ENCODE measurements at regions not wholly inside any gene's neighbourhood (a gene's known extent, or its start where the extent isn't known, plus 50 kb on each side); places are given as distances from the start of the nearest gene placed in this dataset.
"Not testable (repeated sequence)": the region's sequence is repeated elsewhere in the genome, so short reads cannot be mapped to it uniquely, and the experiment has no call there.

- FAIRE-seq, result not testable (repeated sequence)
Measured at GRCh38 chr15:22519213-22519612, 60.5 kb downstream of the GOLGA6L22 start.

GRCh38 chr15:22526537-22526936, 67.8 kb downstream of the GOLGA6L22 start:
- not testable (repeated sequence) for FAIRE-seq

More at GRCh38 chr15:22519213-22519612, 60.5 kb downstream of the GOLGA6L22 start:
- DNase-seq (ENCODE audit: low spot score in 2 of 2), result not testable (repeated sequence)

DNA sequence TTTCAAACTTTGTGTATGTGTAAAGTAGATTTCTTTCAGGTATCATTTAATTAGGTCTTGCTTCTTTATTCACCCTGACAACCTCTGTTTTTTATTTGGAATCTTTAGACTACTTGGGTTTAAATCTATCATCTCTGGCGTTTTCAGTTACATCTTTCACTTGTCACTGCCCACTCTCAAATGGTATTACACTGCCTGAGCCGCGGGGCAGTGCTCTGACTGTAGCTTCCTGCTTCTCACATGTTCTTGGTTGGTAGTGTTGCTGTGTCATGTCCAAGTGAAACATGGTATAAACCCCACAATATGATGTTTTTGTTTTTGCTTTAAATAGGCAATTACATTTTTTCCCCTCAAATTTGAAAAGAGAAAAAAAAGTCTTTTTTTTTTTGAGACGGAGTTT, 68.3 kb downstream of the GOLGA6L22 start:
- not testable (repeated sequence) for DNase-seq (ENCODE audit: low spot score in 2 of 2); FAIRE-seq

More at GRCh38 chr15:22526537-22526936, 67.8 kb downstream of the GOLGA6L22 start:
- DNase-seq (ENCODE audit: low spot score in 2 of 2), result not testable (repeated sequence)

- FAIRE-seq; DNase-seq (ENCODE audit: low spot score in 2 of 2): not testable (repeated sequence)
Measured at GRCh38 chr15:22529200-22529599, 70.5 kb downstream of the GOLGA6L22 start.

GRCh38 chr15:22559701-22560100, 101.0 kb downstream of the GOLGA6L22 start:
- not testable (repeated sequence) for DNase-seq (ENCODE audit: low spot score in 2 of 2); FAIRE-seq

DNA sequence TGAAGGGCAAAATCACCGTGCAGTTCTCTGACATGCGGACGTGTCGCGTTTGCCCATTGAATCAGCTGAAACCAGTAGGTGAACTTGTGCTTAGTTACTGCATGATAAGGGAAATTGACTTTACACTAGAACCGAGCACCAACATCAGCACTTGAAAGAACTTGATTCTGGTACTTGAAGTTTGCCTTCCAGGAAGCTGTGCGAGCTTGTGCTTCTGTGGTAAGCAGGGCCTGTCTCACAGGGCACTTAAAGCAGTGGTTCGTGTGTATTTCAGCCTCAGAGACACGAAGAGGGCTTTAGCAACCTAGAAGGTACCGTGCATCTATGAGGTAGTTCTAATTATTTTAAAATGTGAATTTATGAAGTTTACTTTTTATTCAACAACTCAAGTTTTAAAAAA, 103.0 kb downstream of the GOLGA6L22 start:
- FAIRE-seq; DNase-seq (ENCODE audit: low spot score in 2 of 2): not testable (repeated sequence)

GRCh38 chr15:22566510-22566909, 107.8 kb downstream of the GOLGA6L22 start:
- not testable (repeated sequence) for DNase-seq (ENCODE audit: low spot score in 2 of 2); FAIRE-seq

GRCh38 chr15:22569486-22569885, 110.8 kb downstream of the GOLGA6L22 start:
- not testable (repeated sequence) for DNase-seq (ENCODE audit: low spot score in 2 of 2); FAIRE-seq

DNA sequence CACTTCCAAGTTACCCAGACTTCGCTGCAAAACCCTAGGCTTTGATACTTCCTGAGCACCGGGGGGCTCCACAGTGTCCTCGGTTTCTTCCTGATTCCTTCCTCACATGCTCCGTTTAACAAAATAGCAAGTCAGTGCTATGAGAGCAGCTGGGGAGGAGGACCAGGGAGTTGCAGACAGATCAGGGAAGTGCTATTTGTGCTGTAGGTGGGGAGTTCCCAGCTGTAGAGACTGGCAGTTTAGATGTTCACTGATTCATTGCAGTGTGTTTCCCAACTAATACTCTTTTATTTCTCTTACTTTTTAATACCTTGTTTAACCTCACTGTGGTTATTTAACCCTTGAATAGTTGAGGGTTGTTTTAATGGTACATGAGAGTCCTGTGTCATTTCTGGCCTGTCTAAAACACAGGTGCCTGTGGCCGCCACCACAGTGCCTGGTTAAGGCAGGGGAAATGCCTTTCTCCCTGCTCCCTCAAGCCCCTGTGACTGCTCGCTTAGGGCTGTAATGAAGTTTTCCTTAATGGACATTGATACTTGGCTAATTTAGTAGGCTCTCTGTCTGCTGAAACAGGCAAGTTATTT, 113.5 kb downstream of the GOLGA6L22 start:
- DNase-seq (ENCODE audit: low spot score in 2 of 2); FAIRE-seq: not testable (repeated sequence)

- FAIRE-seq; DNase-seq (ENCODE audit: low spot score in 2 of 2): not testable (repeated sequence)
Measured at GRCh38 chr15:22572792-22573191, 114.1 kb downstream of the GOLGA6L22 start.

GRCh38 chr15:22577828-22578227, 119.1 kb downstream of the GOLGA6L22 start:
- DNase-seq (ENCODE audit: low spot score in 2 of 2); FAIRE-seq: not testable (repeated sequence)

DNA sequence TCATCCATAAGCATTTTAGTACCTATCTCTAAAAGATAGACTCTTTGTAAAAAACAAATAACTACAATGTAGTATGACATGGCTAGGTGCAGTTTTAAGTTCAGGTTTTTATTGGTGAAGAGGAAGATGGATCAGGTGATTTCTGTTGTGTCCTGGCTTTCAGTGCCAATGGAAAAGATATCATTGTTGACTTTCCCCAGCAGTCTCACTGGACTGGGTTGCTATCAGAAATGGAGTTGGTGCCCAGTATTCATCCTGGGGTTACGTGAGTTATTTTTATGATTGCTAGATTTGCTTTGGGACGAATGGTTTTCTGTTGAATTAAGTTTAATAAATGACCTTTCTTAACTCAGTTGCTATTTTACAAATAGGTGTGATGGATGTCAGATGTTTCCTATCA, 120.5 kb downstream of the GOLGA6L22 start:
- not testable (repeated sequence) for DNase-seq (ENCODE audit: low spot score in 2 of 2); FAIRE-seq

GRCh38 chr15:22587391-22587790, 128.7 kb downstream of the GOLGA6L22 start:
- not testable (repeated sequence) for DNase-seq (ENCODE audit: low spot score in 2 of 2); FAIRE-seq

DNA sequence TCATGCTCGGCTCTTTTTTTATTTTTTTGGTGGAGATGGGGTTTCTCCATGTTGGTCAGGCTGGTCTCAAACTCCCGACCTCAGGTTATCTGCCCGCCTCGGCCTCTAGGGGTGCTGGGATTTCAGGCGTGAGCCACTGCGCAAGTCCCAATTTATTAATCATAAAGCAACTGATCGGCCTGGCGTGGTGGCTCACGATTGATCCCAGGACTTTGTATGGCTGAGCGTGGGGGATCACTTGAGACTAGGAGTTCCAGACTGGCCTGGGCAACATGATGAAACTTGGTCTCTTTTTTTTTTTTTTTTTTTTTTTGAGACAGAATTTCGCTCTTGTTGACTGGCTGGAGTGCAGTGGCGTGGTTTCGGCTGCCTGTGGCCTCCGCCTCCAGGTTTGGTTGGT, 139.8 kb downstream of the GOLGA6L22 start:
- DNase-seq (ENCODE audit: low spot score in 2 of 2); FAIRE-seq: not testable (repeated sequence)

- FAIRE-seq; DNase-seq (ENCODE audit: low spot score in 2 of 2): not testable (repeated sequence)
Measured at GRCh38 chr15:22599526-22600320, 141.0 kb downstream of the GOLGA6L22 start.

- FAIRE-seq; DNase-seq (ENCODE audit: low spot score in 2 of 2): not testable (repeated sequence)
Measured at GRCh38 chr15:22616976-22617375, 158.3 kb downstream of the GOLGA6L22 start.

DNA sequence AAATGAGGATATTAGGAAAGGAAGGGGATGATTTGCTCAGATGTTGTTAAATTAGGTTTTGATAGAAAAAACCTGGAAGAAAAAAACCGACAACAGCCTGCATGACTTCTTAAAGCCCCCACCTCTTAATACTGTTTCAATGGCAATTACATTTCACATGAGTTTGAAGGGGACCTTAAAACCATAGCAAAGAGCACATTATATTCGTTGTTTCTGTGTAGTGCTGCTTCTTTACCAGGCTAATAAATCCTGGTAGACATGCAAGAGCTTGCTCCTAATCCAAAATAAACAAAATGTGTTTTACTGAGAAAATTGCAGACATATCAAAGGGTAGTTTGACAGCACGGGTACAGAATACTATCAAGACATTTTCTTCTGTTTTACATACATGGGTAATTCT, 154.7 kb upstream of the NIPA1 start:
- DNase-seq (ENCODE audit: low spot score in 2 of 2); FAIRE-seq: not testable (repeated sequence)

GRCh38 chr15:22639983-22640382, 146.5 kb upstream of the NIPA1 start:
- not testable (repeated sequence) for FAIRE-seq; DNase-seq (ENCODE audit: low spot score in 2 of 2)

DNA sequence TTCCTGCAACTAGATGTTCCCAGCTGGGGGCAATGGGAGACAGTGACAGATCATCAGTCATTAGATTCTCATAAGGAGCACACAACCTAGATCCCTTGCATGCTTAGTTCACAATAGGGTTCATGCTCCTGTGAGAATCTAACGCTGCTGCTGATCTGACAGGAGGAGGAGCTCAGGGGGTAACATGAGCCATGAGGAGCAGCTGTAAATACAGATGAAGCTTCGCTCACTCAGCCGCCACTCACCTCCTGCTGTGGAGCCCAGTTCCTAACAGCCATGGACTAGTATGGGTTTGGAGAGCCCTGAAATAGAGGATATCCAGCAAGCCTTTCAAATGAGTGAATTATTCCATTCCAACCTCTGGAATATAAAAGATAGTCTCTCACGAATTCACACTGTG, 137.0 kb upstream of the NIPA1 start:
- DNase-seq (ENCODE audit: low spot score in 2 of 2), result not testable (repeated sequence)

DNA sequence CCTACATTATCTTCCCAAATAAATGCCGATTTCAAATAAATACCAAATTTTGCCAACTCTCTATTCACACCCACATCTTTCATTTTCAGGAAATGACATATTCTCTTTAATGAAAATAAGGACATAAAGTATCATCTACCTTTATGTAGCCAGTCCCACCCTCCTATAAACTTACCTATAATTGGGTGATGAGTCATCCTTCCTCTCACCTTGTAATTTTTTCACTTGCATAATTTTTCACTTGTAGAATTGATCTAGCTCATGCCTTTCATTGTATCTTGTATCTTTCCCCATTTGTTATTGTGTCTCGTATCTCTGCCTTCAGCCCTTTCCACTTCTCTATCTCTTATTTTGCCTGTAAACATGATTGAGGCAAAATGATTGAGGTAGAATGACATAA, 135.3 kb upstream of the NIPA1 start:
- DNase-seq (ENCODE audit: low spot score in 2 of 2); FAIRE-seq: not testable (repeated sequence)

More for the DNA sequence above, 137.0 kb upstream of the NIPA1 start:
- not testable (repeated sequence) for FAIRE-seq
